NAMALWA (cell line): ENCODE measurements at regions not wholly inside any gene's neighbourhood (a gene's known extent, or its start where the extent isn't known, plus 50 kb on each side); places are given as distances from the start of the nearest gene placed in this dataset.
A peak's percentile ranks its signal among the peaks of the same experiment; 100 is the strongest.
"Not testable (repeated sequence)": the region's sequence is repeated elsewhere in the genome, so short reads cannot be mapped to it uniquely, and the experiment has no call there.

Source experiments
- DNase-seq: peaks from one replicate; pipeline ENCODE4 v3.0.0-alpha.2; 2015; ENCODE audit warnings: low spot score

DNA sequence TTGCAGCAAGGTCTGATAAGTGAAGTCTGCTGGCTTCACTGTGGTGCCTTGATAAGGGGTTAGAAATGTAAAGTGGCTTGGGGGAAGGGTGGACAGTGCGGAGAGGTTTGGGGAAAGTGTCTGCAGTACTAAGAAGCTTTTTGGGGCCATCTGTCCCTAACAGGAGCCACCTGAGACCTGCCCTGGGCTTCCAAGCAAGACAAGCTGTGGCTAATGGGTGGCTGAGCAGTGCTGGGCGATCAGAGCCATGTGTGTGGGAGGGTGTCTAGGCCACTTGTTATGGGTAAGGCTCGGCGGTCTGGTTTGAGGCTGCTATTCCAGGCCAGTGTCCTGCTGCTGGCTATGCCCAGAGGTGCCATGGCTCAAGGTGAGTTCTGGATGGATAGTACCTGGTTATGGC, 185.4 kb upstream of the MTMR8 start:
- DNase-seq: no peak

GRCh38 chrX:64580035-64580434, 184.8 kb upstream of the MTMR8 start:
- peak; percentile 19 for DNase-seq

- no peak for DNase-seq
Measured at GRCh38 chrX:64571011-64571410, 175.8 kb upstream of the MTMR8 start.

- DNase-seq: peak; percentile 16
Measured at GRCh38 chrX:64570204-64570603, 175.0 kb upstream of the MTMR8 start.

GRCh38 chrX:64565348-64565747, 170.1 kb upstream of the MTMR8 start:
- DNase-seq: not testable (repeated sequence)

DNA sequence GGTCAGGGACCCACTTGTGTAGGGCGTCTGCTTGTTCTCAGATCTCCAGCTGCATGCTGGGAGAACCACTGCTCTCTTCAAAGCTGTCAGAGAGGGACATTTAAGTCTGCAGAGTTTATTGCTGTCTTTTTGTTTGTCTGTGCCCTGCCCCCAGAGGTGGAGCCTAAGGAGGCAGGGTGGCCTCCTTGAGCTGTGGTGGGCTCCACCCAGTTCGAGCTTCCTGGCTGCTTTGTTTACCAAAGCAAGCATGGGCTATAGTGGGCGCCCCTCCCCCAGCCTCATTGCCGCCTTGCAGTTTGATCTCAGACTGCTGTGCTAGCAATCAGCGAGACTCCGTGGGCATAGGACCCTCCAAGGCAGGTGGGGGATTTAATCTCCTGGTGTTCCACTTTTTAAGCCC, 154.0 kb upstream of the MTMR8 start:
- not testable (repeated sequence) for DNase-seq

GRCh38 chrX:64536736-64537135, 141.5 kb upstream of the MTMR8 start:
- DNase-seq: no peak
